ES-I3 (cell line): ENCODE measurements at regions not wholly inside any gene's neighbourhood (a gene's known extent, or its start where the extent isn't known, plus 50 kb on each side); places are given as distances from the start of the nearest gene placed in this dataset.

Experiments used
- H3K36me3 ChIP-seq: 2 replicates; pipeline ENCODE4 v1.6.1; 2013; ENCODE audit warnings: mild to moderate bottlenecking, low read length, control low read depth, moderate library complexity; ENCODE audit not compliant: insufficient read depth
- H3K4me1 ChIP-seq: 2 replicates; pipeline ENCODE4 v1.6.1; 2013; ENCODE audit warnings: mild to moderate bottlenecking, control low read depth, low read length; ENCODE audit not compliant: insufficient read depth
- H3K9ac ChIP-seq: 2 replicates; pipeline ENCODE4 v1.6.1; 2013; ENCODE audit warnings: low read depth, mild to moderate bottlenecking, low read length, moderate library complexity
- H3K9me3 ChIP-seq: 2 replicates; pipeline ENCODE4 v1.6.1; 2013; ENCODE audit warnings: mild to moderate bottlenecking, low read length, moderate library complexity; ENCODE audit not compliant: control insufficient read depth, insufficient read depth

DNA sequence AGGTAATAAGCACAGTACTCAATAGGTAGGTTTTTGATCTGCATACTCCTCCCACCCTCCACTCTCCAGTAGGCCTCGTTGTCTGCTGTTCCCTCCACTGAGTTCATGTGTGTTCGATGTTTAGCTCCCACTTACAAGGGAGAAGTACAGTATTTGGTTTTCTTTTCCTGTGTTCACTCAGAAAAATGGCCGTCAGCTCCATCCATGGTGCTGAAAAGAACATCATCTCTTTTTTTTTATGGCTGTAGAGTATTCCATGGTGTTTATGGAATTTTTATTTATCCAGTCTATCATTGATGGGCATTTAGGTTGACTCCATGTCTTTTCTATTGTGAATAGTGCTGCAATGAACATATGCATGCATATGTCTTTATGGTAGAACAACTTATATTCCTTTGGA is 849.7 kb upstream of the NRXN1 start:
- Histone ChIP-seq H3K36me3 (no peaks in the 10 kb centered on the region), H3K4me1 (no peaks in the 10 kb centered on the region), H3K9ac (no peak overlapping the region), H3K9me3 (no peaks in the 10 kb centered on the region; the same call in 1 of the 2 replicates)

- H3K9me3 ChIP-seq = no peaks in the 10 kb centered on the region; the same call in 1 of the 2 replicates
- H3K36me3 ChIP-seq = no peaks in the 10 kb centered on the region
- no peaks in the 10 kb centered on the region for H3K4me1 ChIP-seq
- H3K9ac ChIP-seq = no peak overlapping the region
These were observed 848.2 kb upstream of the NRXN1 start for GRCh38 chr2:51880153-51880552.

- H3K4me1 ChIP-seq = no peaks in the 10 kb centered on the region
- no peak overlapping the region for H3K9ac ChIP-seq
- no peaks in the 10 kb centered on the region for H3K36me3 ChIP-seq
- peaks cover 3% of the 10 kb centered on the region; the same call in 1 of the 2 replicates for H3K9me3 ChIP-seq
These were observed 834.4 kb upstream of the NRXN1 start for GRCh38 chr2:51866361-51866760.

- Histone ChIP-seq H3K9ac (no peak overlapping the region), H3K9me3 (no peaks in the 10 kb centered on the region), H3K36me3 (no peaks in the 10 kb centered on the region), H3K4me1 (no peaks in the 10 kb centered on the region)
These were observed 827.3 kb upstream of the NRXN1 start for GRCh38 chr2:51859260-51859659.

DNA sequence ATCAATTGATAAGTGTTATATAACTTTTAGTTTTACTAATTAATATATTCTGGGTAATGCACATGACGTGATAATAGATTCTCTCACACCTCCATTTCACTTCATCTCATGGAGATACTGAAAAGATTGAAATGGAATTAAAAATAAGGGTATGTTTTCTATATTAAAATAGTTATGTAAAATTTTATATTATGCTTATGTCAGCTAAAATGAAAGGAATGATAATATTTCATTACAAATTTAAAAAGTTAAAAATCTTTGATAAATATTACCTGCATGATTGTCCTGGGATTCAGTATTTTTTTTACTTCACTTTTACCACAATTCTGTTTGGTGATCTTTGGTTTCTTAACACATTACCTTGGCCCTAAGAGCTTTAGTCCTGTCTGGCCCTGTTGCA is 823.8 kb upstream of the NRXN1 start:
- no peaks in the 10 kb centered on the region for H3K4me1 ChIP-seq
- H3K36me3 ChIP-seq = no peaks in the 10 kb centered on the region

DNA sequence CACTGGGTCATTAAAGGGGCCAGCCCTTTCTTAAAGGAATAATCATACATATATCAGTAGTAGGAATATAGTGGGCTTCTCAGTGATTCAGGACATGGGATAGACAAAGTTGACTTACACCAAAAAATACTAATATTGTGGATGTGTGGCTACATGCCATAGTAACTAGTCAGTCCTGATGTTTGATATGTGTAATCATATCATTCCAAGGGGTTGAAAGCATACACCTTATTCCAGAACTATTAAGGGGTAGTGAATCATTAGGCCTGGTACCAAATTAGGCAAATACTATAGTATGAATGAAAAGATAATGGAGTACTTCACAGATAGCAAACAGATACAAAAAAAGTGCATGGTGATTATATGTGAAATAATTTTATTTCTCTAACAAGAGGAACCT is 814.9 kb upstream of the NRXN1 start:
- Histone ChIP-seq H3K9ac (no peak overlapping the region), H3K4me1 (no peaks in the 10 kb centered on the region), H3K36me3 (no peaks in the 10 kb centered on the region), H3K9me3 (no peaks in the 10 kb centered on the region; the same call in 1 of the 2 replicates)

More for the DNA sequence above, 823.8 kb upstream of the NRXN1 start:
- Histone ChIP-seq H3K9me3 (no peaks in the 10 kb centered on the region), H3K9ac (no peak overlapping the region)

DNA sequence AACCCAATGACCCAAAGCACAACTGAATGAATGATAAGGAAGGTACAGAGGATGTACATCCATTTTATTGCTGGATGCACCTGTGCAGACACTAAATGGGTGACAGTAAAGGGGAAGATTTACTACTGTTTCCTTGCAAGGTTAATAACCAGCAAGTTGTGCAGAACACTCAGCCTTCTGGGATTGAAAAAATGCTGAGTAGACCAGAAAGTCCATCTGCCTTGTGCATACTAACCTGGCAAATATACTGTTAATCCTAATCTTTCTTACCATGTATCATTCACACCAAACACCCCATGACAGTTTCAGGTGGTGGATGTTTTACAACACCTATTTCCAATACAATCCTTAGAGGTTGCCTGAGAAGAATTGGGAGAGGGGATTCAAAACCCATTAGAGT is 814.1 kb upstream of the NRXN1 start:
- no peaks in the 10 kb centered on the region; the same call in 1 of the 2 replicates for H3K9me3 ChIP-seq
- H3K36me3 ChIP-seq = no peaks in the 10 kb centered on the region
- no peak overlapping the region for H3K9ac ChIP-seq
- no peaks in the 10 kb centered on the region for H3K4me1 ChIP-seq

DNA sequence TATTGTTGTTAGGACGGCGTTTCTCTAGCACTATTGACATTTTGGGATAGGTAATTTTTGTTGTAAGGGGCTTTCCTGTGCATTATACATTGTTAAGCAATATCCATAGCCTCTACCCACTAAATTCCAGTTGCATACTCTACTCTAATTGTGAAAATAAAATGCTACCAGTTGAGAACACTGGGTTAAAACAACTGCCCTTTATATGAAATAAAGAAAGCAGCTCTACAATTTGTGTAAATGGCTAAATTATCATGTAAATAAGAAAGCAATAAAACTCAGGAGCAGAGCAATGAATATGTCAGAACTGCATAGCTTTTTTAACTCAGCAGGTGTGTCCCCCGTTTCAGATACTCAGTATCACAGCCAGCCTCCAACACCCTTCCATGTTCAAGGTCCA is 812.7 kb upstream of the NRXN1 start:
- H3K9me3 ChIP-seq = no peaks in the 10 kb centered on the region; the same call in 1 of the 2 replicates
- H3K4me1 ChIP-seq = no peaks in the 10 kb centered on the region
- no peaks in the 10 kb centered on the region for H3K36me3 ChIP-seq
- H3K9ac ChIP-seq = no peak overlapping the region

DNA sequence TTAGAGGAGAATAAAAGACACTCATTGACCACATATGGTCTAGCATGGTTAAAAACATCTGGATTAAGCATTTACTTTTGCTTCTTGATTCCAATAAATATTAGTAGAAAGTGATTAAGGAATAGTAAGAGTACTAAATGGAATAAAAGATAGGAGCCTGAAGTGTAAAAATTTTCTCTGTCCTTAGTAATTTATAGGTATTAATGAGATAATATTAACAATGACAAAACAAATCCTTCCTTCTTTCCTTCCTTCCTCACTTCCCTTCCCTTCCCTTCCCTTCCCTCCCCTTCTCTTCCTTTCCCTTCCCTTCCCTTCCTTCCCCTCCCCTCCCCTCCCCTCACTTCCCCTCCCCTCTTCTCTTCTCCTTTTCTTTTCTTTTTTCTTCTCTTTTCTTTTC is 797.5 kb upstream of the NRXN1 start:
- Histone ChIP-seq H3K4me1 (no peaks in the 10 kb centered on the region), H3K9ac (no peak overlapping the region), H3K9me3 (no peaks in the 10 kb centered on the region), H3K36me3 (no peaks in the 10 kb centered on the region)

DNA sequence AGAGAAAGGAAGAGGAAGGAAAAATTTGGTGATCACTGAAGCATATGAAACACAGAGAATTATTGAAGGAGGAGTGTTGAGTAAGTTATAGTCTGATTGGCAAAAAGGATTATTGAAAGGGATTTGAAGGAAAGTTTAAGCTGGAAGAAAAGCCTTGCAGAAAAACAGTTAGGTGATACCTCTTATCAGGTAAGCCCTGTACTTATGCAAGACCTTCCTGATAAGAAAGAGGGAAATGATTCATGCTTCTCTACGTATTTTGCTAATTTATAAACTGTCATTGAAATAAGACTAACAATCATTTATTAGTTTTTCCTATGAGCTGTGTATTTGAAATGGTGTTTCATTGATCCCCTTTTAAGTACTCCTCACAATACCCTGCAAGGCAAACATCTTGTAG is 793.9 kb upstream of the NRXN1 start:
- no peaks in the 10 kb centered on the region for H3K36me3 ChIP-seq
- no peaks in the 10 kb centered on the region for H3K4me1 ChIP-seq
- H3K9me3 ChIP-seq = no peaks in the 10 kb centered on the region
- no peak overlapping the region for H3K9ac ChIP-seq

DNA sequence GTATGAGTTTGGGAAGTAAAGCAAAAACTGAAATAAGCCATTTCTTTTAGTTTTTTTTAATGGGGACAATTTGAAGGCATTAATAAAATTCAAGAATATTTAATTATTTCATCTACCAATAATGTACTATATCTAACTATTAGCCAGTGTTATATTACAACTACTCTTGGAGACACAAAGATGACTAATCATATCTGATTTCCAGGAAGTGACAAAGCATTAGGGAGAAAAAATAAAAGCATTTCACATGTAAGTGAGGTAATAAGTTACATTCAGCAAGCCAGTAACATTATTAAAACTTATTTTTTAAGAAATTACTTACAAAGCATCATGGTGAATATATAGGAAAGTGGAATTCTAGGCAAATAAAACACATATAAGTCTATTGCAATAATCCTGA is 781.3 kb upstream of the NRXN1 start:
- Histone ChIP-seq H3K9me3 (no peaks in the 10 kb centered on the region), H3K9ac (no peak overlapping the region)

GRCh38 chr2:51812138-51812866 is 780.4 kb upstream of the NRXN1 start:
- Histone ChIP-seq H3K4me1 (peaks cover 6% of the 10 kb centered on the region), H3K9me3 (no peaks in the 10 kb centered on the region), H3K36me3 (no peaks in the 10 kb centered on the region), H3K9ac (no peak overlapping the region)

More for the DNA sequence above, 781.3 kb upstream of the NRXN1 start:
- H3K4me1 ChIP-seq = peaks cover 6% of the 10 kb centered on the region
- no peaks in the 10 kb centered on the region for H3K36me3 ChIP-seq

DNA sequence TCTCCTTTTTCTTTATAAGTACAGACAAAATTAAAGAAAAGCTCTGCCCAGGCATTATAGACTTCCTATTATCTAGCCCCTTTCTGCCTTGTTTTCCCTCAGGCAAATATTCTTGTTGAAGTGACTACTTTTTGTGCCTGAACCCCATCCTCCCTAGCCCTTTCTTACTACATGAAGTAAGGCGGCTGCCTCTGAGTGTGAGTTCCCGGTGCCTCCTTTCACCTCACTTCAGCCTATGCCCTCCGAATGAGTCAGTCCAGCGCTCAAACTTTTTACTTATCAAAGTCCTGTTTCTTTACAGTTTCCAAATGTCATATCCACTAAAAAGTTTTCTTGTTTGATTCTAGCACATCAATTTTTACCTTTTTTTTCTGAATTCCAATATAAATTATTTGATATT is 778.3 kb upstream of the NRXN1 start:
- Histone ChIP-seq H3K9ac (no peak overlapping the region), H3K36me3 (no peaks in the 10 kb centered on the region), H3K9me3 (no peaks in the 10 kb centered on the region), H3K4me1 (no peaks in the 10 kb centered on the region; the same call in 1 of the 2 replicates)

DNA sequence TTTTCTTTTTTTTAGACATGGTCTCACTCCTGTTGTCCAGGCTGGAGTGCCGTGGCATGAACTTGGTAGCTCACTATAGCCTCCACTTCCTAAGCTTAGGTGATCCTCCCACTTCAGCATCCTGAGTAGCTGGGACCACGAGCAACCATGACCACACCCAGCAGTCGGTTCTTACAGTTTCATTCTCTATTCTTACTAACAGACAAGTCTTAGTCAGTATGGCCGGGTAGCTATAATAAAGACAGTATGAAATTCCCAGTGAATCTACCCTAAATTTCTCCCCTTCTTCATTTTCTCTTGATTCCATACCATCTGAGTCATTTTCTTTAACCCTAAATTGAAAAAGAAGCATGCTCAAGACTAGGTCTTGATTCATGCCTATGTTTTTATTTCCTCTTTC is 775.3 kb upstream of the NRXN1 start:
- Histone ChIP-seq H3K9me3 (no peaks in the 10 kb centered on the region), H3K9ac (no peak overlapping the region), H3K4me1 (no peaks in the 10 kb centered on the region; the same call in 1 of the 2 replicates)

DNA sequence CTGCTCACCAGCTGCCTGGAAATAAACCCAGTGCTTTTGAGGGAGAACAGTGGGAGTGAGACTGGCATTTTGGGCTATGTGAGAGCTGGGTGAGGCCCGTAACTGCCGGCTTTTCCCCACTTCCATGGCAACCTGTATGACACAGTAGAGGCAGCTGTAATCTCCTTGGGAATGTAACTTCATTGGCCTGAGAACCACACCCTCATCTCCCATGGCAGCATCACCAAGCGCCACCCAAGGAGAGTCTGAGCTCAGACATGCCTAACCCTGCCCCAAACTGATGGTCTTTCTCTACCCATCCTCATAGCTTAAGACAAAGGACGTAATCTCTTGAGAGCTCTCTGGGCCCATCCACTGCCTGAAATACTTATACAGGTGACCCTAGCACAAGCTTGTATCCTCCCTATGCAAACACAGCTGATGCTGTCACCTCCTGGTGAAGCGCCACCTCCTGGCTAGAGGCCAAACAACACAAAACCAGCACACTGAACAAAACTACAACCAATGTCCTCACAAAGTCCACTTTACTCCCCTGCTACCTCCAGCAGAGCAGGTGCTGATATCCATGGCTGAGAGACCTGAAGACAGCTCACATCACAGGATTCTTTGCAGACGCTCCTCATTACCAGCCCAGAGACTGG is 763.4 kb upstream of the NRXN1 start:
- Histone ChIP-seq H3K36me3 (no peaks in the 10 kb centered on the region), H3K9me3 (no peaks in the 10 kb centered on the region; the same call in 1 of the 2 replicates), H3K4me1 (peaks cover 10% of the 10 kb centered on the region), H3K9ac (no peak overlapping the region)

More for the DNA sequence above, 775.3 kb upstream of the NRXN1 start:
- H3K36me3 ChIP-seq = no peaks in the 10 kb centered on the region
